ENCODE measurements at regions not wholly inside any gene's neighbourhood (a gene's known extent, or its start where the extent isn't known, plus 50 kb on each side); places are given as distances from the start of the nearest gene placed in this dataset.

DNA sequence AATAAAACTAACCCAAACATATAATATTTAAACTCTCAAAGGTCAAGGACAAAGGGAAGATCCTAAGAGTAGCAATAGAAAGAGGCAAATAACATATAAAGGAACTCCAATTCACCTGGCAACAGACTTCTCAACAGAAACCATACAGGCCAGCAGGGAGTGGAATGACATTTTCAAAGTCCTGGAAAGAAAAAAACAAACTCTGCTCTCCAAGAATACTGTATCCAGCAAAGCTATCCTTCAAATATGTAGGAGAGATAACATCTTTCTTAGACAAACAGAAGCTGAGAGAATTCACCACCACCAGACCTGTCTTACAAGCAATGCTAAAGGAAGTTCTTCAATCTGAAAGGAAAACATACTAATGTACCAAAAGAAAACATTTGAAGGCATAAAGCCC lies 51.5 kb upstream of the TMEM158 start:
- H3K36me3 ChIP-seq (replicated peaks) = no peaks in the 10 kb centered on the region
- H3K27me3 ChIP-seq (ENCODE audit: low read depth) = peaks cover 4% of the 10 kb centered on the region
- peaks cover 7% of the 10 kb centered on the region for H3K9me3 ChIP-seq
- in situ Hi-C loops (cut with MboI; ENCODE audit: low sequenced_read_pairs) = no loop called here
- H3K4me3 ChIP-seq = no peak overlapping the region
- DNase-seq (ENCODE audit: low spot score in 2 of 2) = no peak
- H3K4me1 ChIP-seq = no peaks in the 10 kb centered on the region; the same call in 1 of the 2 replicates

DNA sequence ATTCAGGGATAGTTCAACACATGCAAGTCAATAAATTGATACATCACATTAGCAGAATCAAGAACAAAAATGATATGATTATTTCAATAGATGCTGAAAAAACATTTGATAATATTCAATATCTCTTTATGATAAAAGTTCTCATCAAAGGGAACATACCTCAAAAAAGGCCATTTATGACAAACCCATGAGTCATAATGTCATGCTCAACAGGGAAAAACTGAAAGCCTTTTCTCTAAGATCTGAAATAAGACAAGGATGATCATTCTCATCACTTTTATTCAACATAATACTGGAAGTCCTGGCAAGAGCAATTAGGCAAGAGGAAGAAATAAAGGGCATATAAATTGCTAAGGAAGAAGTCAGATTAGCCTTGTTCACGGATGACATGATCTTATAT lies 54.1 kb upstream of the TMEM158 start:
- H3K4me3 ChIP-seq = no peak overlapping the region
- in situ Hi-C loops (cut with MboI; ENCODE audit: low sequenced_read_pairs) = no loop called here
- peaks cover 14% of the 10 kb centered on the region for H3K27me3 ChIP-seq (ENCODE audit: low read depth)
- H3K36me3 ChIP-seq (replicated peaks) = no peaks in the 10 kb centered on the region
- no peaks in the 10 kb centered on the region; the same call in 1 of the 2 replicates for H3K4me1 ChIP-seq
- no peak for DNase-seq (ENCODE audit: low spot score in 2 of 2)
- H3K9me3 ChIP-seq = peaks cover 7% of the 10 kb centered on the region

- Histone ChIP-seq H3K4me1 (no peaks in the 10 kb centered on the region; the same call in 1 of the 2 replicates), H3K36me3 (replicated peaks) (no peaks in the 10 kb centered on the region), H3K4me3 (no peak overlapping the region), H3K9me3 (peaks cover 7% of the 10 kb centered on the region), H3K27me3 (ENCODE audit: low read depth) (peaks cover 17% of the 10 kb centered on the region)
- DNase-seq (ENCODE audit: low spot score in 2 of 2) = no peak
- in situ Hi-C loops (cut with MboI; ENCODE audit: low sequenced_read_pairs) = no loop called here
Measured at GRCh38 chr3:45280971-45281370, 54.9 kb upstream of the TMEM158 start.

DNA sequence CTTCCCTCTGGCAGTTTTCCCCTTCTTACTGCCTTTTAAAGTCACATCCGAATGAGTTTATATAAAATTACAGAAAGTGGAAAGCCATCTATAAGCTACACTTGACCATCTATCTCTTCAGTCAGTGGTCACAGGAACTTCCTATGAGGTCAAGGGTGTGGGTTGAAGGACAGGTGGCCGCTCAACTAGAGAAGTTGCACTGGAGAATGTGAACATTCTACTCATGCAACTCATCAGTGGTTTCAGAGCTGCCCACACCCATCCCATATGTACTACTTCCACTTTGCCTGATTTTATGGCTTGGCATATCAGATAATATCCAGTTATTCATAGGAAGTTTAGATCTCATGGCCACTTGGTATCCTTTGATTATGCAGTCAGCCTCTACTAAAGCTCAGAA lies 57.4 kb upstream of the TMEM158 start:
- H3K9me3 ChIP-seq = peaks cover 5% of the 10 kb centered on the region; the same call in 1 of the 2 replicates
- no peak for DNase-seq (ENCODE audit: low spot score in 2 of 2)
- H3K4me3 ChIP-seq = no peak overlapping the region
- H3K27me3 ChIP-seq (ENCODE audit: low read depth) = peaks cover 20% of the 10 kb centered on the region
- in situ Hi-C loops (cut with MboI; ENCODE audit: low sequenced_read_pairs) = no loop called here
- H3K4me1 ChIP-seq = no peaks in the 10 kb centered on the region
- H3K36me3 ChIP-seq (replicated peaks) = no peaks in the 10 kb centered on the region

DNA sequence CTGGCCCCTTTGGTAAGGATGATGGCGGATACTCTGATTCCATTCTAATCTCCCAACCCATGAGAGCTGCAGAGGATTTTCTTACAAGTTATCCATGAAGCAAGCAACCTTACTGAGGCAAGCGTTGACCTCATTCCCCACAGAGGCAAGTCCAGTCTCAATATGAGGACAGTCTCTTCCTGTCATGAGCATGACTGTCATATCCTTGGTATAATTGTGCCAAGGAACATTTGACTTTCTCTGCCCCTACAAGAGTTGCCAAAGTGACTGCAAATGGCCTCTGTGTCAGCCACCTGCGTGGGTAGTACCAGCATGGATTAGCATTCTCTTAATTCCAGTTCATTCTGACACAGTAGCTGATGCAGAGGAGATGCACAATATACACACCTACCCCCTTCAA lies 71.2 kb upstream of the TMEM158 start:
- DNase-seq (ENCODE audit: low spot score in 2 of 2) = no peak
- no peaks in the 10 kb centered on the region; the same call in 1 of the 2 replicates for H3K4me1 ChIP-seq

GRCh38 chr3:45302470-45302869 lies 76.4 kb upstream of the TMEM158 start:
- Histone ChIP-seq H3K36me3 (replicated peaks) (no peaks in the 10 kb centered on the region), H3K4me3 (no peak overlapping the region), H3K4me1 (no peaks in the 10 kb centered on the region), H3K9me3 (peaks cover 4% of the 10 kb centered on the region), H3K27me3 (ENCODE audit: low read depth) (peaks cover 21% of the 10 kb centered on the region)
- no peak for DNase-seq (ENCODE audit: low spot score in 2 of 2)
- in situ Hi-C loops (cut with MboI; ENCODE audit: low sequenced_read_pairs) = no loop called here

More for the DNA sequence above, 71.2 kb upstream of the TMEM158 start:
- no peaks in the 10 kb centered on the region for H3K36me3 ChIP-seq (replicated peaks)
- no peak overlapping the region for H3K4me3 ChIP-seq
- peaks cover 22% of the 10 kb centered on the region for H3K27me3 ChIP-seq (ENCODE audit: low read depth)
- H3K9me3 ChIP-seq = peaks cover 4% of the 10 kb centered on the region
- in situ Hi-C loops (cut with MboI; ENCODE audit: low sequenced_read_pairs) = no loop called here

GRCh38 chr3:45306406-45307008 lies 80.4 kb upstream of the TMEM158 start:
- Histone ChIP-seq H3K9me3 (peaks cover under 1% of the 10 kb centered on the region), H3K36me3 (replicated peaks) (no peaks in the 10 kb centered on the region), H3K27me3 (ENCODE audit: low read depth) (0 out of 2 replicates have a peak, but pooled peaks cover 2% of the 10 kb centered on the region), H3K4me1 (peaks cover under 1% of the 10 kb centered on the region), H3K4me3 (no peak overlapping the region)
- in situ Hi-C loops (cut with MboI; ENCODE audit: low sequenced_read_pairs) = no loop called here
- no peak for DNase-seq (ENCODE audit: low spot score in 2 of 2)

- no peak for DNase-seq (ENCODE audit: low spot score in 2 of 2)
- H3K4me1 ChIP-seq = peaks cover 11% of the 10 kb centered on the region
- no peaks in the 10 kb centered on the region; the same call in 1 of the 2 replicates for H3K9me3 ChIP-seq
- no peaks in the 10 kb centered on the region for H3K27me3 ChIP-seq (ENCODE audit: low read depth)
- in situ Hi-C loops (cut with MboI; ENCODE audit: low sequenced_read_pairs) = no loop called here
- H3K36me3 ChIP-seq (replicated peaks) = no peaks in the 10 kb centered on the region
- no peak overlapping the region for H3K4me3 ChIP-seq
Measured at GRCh38 chr3:45309876-45310275, 78.5 kb upstream of the LARS2 start.

DNA sequence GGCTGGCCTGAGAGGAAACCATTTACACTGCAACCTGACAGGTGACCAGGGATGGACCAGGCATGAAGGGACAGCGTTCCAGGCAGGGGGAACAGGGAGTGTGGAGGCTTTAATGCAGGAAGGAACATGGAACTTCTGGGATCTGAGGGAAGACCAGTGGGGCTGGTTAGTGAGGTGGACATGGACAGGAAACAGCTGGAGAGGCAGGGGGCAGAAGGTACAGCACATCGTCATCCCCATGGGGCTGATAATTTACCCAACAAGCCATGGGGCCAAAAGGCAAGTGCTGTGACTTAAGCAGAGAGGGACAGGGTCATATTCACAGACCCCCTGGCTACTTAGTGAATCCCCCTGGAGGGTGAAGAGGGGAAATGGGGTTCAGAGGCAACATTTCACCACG lies 77.0 kb upstream of the LARS2 start:
- in situ Hi-C loops (cut with MboI; ENCODE audit: low sequenced_read_pairs) = no loop called here
- peaks cover 11% of the 10 kb centered on the region for H3K4me1 ChIP-seq
- H3K36me3 ChIP-seq (replicated peaks) = no peaks in the 10 kb centered on the region
- no peak for DNase-seq (ENCODE audit: low spot score in 2 of 2)
- H3K9me3 ChIP-seq = no peaks in the 10 kb centered on the region; the same call in 1 of the 2 replicates
- H3K4me3 ChIP-seq = no peak overlapping the region
- H3K27me3 ChIP-seq (ENCODE audit: low read depth) = no peaks in the 10 kb centered on the region

GRCh38 chr3:45311953-45312801 lies 76.2 kb upstream of the LARS2 start:
- Histone ChIP-seq H3K4me3 (no peak overlapping the region), H3K4me1 (peaks cover 11% of the 10 kb centered on the region)
- in situ Hi-C loops (cut with MboI; ENCODE audit: low sequenced_read_pairs) = no loop called here

DNA sequence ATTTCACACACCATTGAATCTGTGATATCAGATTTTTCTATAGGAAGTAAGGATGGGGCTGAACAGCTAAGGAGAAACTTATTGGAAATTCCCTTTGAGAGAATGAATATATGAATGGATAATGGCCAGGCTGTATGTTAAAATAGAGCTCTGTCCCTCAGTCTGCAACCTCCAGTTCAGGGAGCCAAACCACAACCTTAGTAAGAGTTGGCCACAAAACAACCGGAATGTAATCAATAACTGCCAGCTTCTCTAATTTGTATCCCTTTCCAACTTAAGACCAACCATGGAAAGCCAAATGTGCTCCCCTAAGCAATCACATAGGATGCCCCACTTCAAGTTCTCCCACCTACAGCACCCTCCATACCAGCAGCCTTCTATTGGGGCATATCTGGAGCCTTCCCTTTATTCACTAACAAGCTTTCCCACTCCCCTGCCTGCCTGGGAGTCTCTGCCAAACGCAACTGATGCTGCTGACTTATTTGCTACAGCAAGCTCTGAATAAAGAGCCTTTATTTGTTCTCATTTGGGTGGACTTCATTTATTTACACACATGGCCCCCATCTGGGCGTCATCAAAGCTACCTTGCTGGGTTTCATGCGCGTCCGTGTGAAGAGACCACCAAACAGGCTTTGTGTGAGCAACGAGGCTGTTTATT lies 75.4 kb upstream of the LARS2 start:
- no peak for DNase-seq (ENCODE audit: low spot score in 2 of 2)
- no peaks in the 10 kb centered on the region for H3K27me3 ChIP-seq (ENCODE audit: low read depth)
- H3K4me3 ChIP-seq = no peak overlapping the region
- in situ Hi-C loops (cut with MboI; ENCODE audit: low sequenced_read_pairs) = no loop called here
- H3K9me3 ChIP-seq = no peaks in the 10 kb centered on the region; the same call in 1 of the 2 replicates
- peaks cover 11% of the 10 kb centered on the region for H3K4me1 ChIP-seq
- H3K36me3 ChIP-seq (replicated peaks) = no peaks in the 10 kb centered on the region

More at GRCh38 chr3:45311953-45312801, 76.2 kb upstream of the LARS2 start:
- H3K36me3 ChIP-seq (replicated peaks) = no peaks in the 10 kb centered on the region
- H3K27me3 ChIP-seq (ENCODE audit: low read depth) = no peaks in the 10 kb centered on the region
- H3K9me3 ChIP-seq = no peaks in the 10 kb centered on the region; the same call in 1 of the 2 replicates
- peak in 1 of 2 experiments; percentile 26 for DNase-seq (ENCODE audit: low spot score in 2 of 2)

GRCh38 chr3:45313743-45314403 lies 74.5 kb upstream of the LARS2 start:
- Histone ChIP-seq H3K9me3 (no peaks in the 10 kb centered on the region; the same call in 1 of the 2 replicates), H3K4me1 (peaks cover 11% of the 10 kb centered on the region), H3K27me3 (ENCODE audit: low read depth) (no peaks in the 10 kb centered on the region), H3K36me3 (replicated peaks) (no peaks in the 10 kb centered on the region), H3K4me3 (no peak overlapping the region)
- in situ Hi-C loops (cut with MboI; ENCODE audit: low sequenced_read_pairs) = no loop called here
- no peak for DNase-seq (ENCODE audit: low spot score in 2 of 2)

- no peak overlapping the region for H3K4me3 ChIP-seq
- in situ Hi-C loops (cut with MboI; ENCODE audit: low sequenced_read_pairs) = no loop called here
- H3K27me3 ChIP-seq (ENCODE audit: low read depth) = no peaks in the 10 kb centered on the region
- H3K9me3 ChIP-seq = no peaks in the 10 kb centered on the region; the same call in 1 of the 2 replicates
- no peaks in the 10 kb centered on the region for H3K4me1 ChIP-seq
- no peaks in the 10 kb centered on the region for H3K36me3 ChIP-seq (replicated peaks)
- no peak for DNase-seq (ENCODE audit: low spot score in 2 of 2)
Measured at GRCh38 chr3:45317710-45318109, 70.7 kb upstream of the LARS2 start.

Measured in HAP-1 (cell line).